HepG2 (cell line): ENCODE measurements at regions not wholly inside any gene's neighbourhood (a gene's known extent, or its start where the extent isn't known, plus 50 kb on each side); places are given as distances from the start of the nearest gene placed in this dataset.

Source experiments
- ATAC-seq: fragments of 200-7000 bp; cut with Tn5 transposase; 3 replicates; pipeline ENCODE4 v1.9.1; 2020; ENCODE audit warnings: mild to moderate bottlenecking, moderate library complexity
- BruUV-seq: library from RNA; stranded (reverse); fragments of 400-500 nt; replicated peaks from 2 replicates; lab custom pipeline; 2021; lab: Mats Ljungman, UMichigan
- CTCF ChIA-PET: fragments of 300-600 bp; formaldehyde crosslinking; extraction: SDS; loops from one replicate; lab custom pipeline; 2021; ENCODE audit warnings: low total read pairs, inconsistent platforms, low intra/inter-chr PET ratio; lab: Yijun Ruan, JAX
- POLR2A ChIA-PET: fragments of 350-600 bp; sonication (Branson Sonifier 250); formaldehyde crosslinking; loops from one replicate; lab custom pipeline; 2020; ENCODE audit warnings: antibody characterized with exemption, inconsistent platforms; lab: Yijun Ruan, JAX
- DNase-seq: peaks from one replicate; pipeline ENCODE4 v3.0.0-alpha.2; 2015; ENCODE audit warnings: low spot score
- FAIRE-seq: peaks from 3 replicates; lab custom pipeline; 2011; peaks lifted over from hg19 to GRCh38; lab: Jason Lieb, UNC
- H2AFZ ChIP-seq: one replicate; pipeline ENCODE4 v1.6.1; 2011; ENCODE audit warnings: low read length, inconsistent platforms
- H3K27ac ChIP-seq: fragments of 300-600 bp; 3 replicates; pipeline ENCODE4 v1.8.0; 2011; ENCODE audit warnings: mixed run types, mild to moderate bottlenecking, mixed read lengths, low read length, inconsistent platforms; ENCODE audit not compliant: insufficient read depth; ENCODE audit errors: extremely low read length
- H3K27me3 ChIP-seq, 2 experiments: fragments of 200-600 bp in 1 of 2; 2 replicates in 1 of 2; 3 replicates in 1 of 2; pipeline versions ENCODE4 v1.6.0 to v1.8.0; 2011; ENCODE audit warnings: low read length in 2 of 2, mild to moderate bottlenecking in 2 of 2, moderate library complexity in 2 of 2, inconsistent platforms in 1 of 2; ENCODE audit not compliant: insufficient read depth in 2 of 2, control insufficient read depth in 1 of 2
- H3K36me3 ChIP-seq, 2 experiments: fragments of 200-600 bp in 1 of 2; replicated peaks in 1 of 2; 2 replicates in 1 of 2; 3 replicates in 1 of 2; pipeline versions ENCODE4 v1.5.1 to v1.8.0; 2011; ENCODE audit warnings: low read length in 2 of 2, inconsistent platforms in 1 of 2; ENCODE audit not compliant: insufficient read depth in 2 of 2, control insufficient read depth in 1 of 2
- H3K4me1 ChIP-seq: 2 replicates; pipeline ENCODE4 v1.5.1; 2012; ENCODE audit warnings: low read length, inconsistent platforms; ENCODE audit not compliant: insufficient read depth
- H3K4me2 ChIP-seq: 2 replicates; pipeline ENCODE4 v1.6.0; 2011; ENCODE audit warnings: low read depth, low read length, inconsistent platforms
- H3K4me3 ChIP-seq, 3 experiments: fragments of 200-600 bp in 1 of 3; sonication (generic), shearing (Covaris generic) in 1 of 3; replicated peaks in 1 of 3; 2 replicates each; pipeline ENCODE4 v1.5.1; 2011 to 2016; ENCODE audit warnings: low read length in 3 of 3, inconsistent platforms in 2 of 3, low read depth in 2 of 3, mild to moderate bottlenecking in 2 of 3, control low read depth in 1 of 3, mixed read lengths in 1 of 3; ENCODE audit not compliant: insufficient read depth in 1 of 3
- H3K79me2 ChIP-seq: one replicate; pipeline ENCODE4 v1.6.1; 2011; ENCODE audit warnings: low read length, inconsistent platforms; ENCODE audit not compliant: insufficient read depth
- H3K9ac ChIP-seq: 2 replicates; pipeline ENCODE4 v1.6.0; 2011; ENCODE audit warnings: mild to moderate bottlenecking, low read depth, low read length, inconsistent platforms; ENCODE audit not compliant: insufficient read depth
- H3K9me3 ChIP-seq: 2 replicates; pipeline ENCODE4 v1.5.1; 2012; ENCODE audit warnings: mild to moderate bottlenecking, low read length
- H4K20me1 ChIP-seq: 2 replicates; pipeline ENCODE4 v1.6.0; 2011; ENCODE audit warnings: inconsistent platforms, mild to moderate bottlenecking, low read length, moderate library complexity; ENCODE audit not compliant: insufficient read depth
- CENPX ChIP-seq: sonication (generic); formaldehyde crosslinking; IDR thresholded peaks from 2 replicates; pipeline ENCODE4 v1.9.0; 2021; ENCODE audit warnings: mild to moderate bottlenecking, missing genetic modification reagents, moderate library complexity
- ELF3 ChIP-seq: IDR thresholded peaks from 2 replicates; pipeline ENCODE4 v1.6.1; 2016; ENCODE audit warnings: missing genetic modification reagents, missing compliant biosample characterization
- HES4 ChIP-seq: sonication (generic); formaldehyde crosslinking; IDR thresholded peaks from 2 replicates; pipeline ENCODE4 v1.9.0; 2021; ENCODE audit warnings: mild to moderate bottlenecking, missing genetic modification reagents, borderline replicate concordance
- KLF11 ChIP-seq: IDR thresholded peaks from 2 replicates; pipeline ENCODE4 v1.6.1; 2016; ENCODE audit warnings: missing compliant biosample characterization
- KLF16 ChIP-seq, 2 experiments: sonication (generic) in 1 of 2; formaldehyde crosslinking in 1 of 2; IDR thresholded peaks; 2 replicates each; pipeline versions ENCODE4 v1.6.1 to v1.8.0; 2016 to 2023; ENCODE audit warnings: missing genetic modification reagents in 2 of 2, missing compliant biosample characterization in 1 of 2
- MYNN ChIP-seq: sonication (generic); formaldehyde crosslinking; IDR thresholded peaks from 2 replicates; pipeline ENCODE4 v1.4.0; 2020; ENCODE audit warnings: mild to moderate bottlenecking, low read depth, missing genetic modification reagents
- PAXIP1 ChIP-seq: sonication (generic); formaldehyde crosslinking; conservative IDR thresholded peaks from 2 replicates; pipeline ENCODE4 v1.4.0; 2020; ENCODE audit warnings: mild to moderate bottlenecking, missing genetic modification reagents, moderate library complexity
- PBX2 ChIP-seq: IDR thresholded peaks from 2 replicates; pipeline ENCODE4 v1.6.1; 2016; ENCODE audit warnings: control low read depth
- POLR2AphosphoS5 ChIP-seq: IDR thresholded peaks from 2 replicates; pipeline ENCODE4 v1.6.1; 2012; ENCODE audit warnings: low read depth, low read length
- PRMT3 ChIP-seq: sonication (generic); formaldehyde crosslinking; IDR thresholded peaks from 2 replicates; pipeline ENCODE4 v1.8.1; 2022; ENCODE audit warnings: low read depth, mild to moderate bottlenecking, moderate library complexity, missing genetic modification reagents, borderline replicate concordance
- PTBP1 ChIP-seq: fragments of 200-400 bp; formaldehyde crosslinking; IDR thresholded peaks from 2 replicates; pipeline ENCODE4 v1.6.1; 2018; ENCODE audit warnings: low read length, low read depth; ENCODE audit not compliant: poor library complexity, severe bottlenecking
- REL ChIP-seq: sonication (generic); formaldehyde crosslinking; conservative IDR thresholded peaks from 2 replicates; pipeline ENCODE4 v1.8.0; 2022; ENCODE audit warnings: mild to moderate bottlenecking, missing genetic modification reagents, moderate library complexity
- SMAD9 ChIP-seq: sonication (generic); formaldehyde crosslinking; IDR thresholded peaks from 2 replicates; pipeline ENCODE4 v1.5.1; 2020; ENCODE audit warnings: mild to moderate bottlenecking, missing genetic modification reagents
- SNAI1 ChIP-seq: sonication (generic); formaldehyde crosslinking; IDR thresholded peaks from 2 replicates; pipeline ENCODE4 v1.5.0; 2020; ENCODE audit warnings: mild to moderate bottlenecking, missing genetic modification reagents, borderline replicate concordance
- ZNF160 ChIP-seq: sonication (generic); formaldehyde crosslinking; IDR thresholded peaks from 2 replicates; pipeline ENCODE4 v1.8.0; 2022; ENCODE audit warnings: mild to moderate bottlenecking, inconsistent platforms, missing genetic modification reagents
- ZNF446 ChIP-seq: sonication (generic); formaldehyde crosslinking; IDR thresholded peaks from 2 replicates; pipeline ENCODE4 v1.5.0; 2020; ENCODE audit warnings: mild to moderate bottlenecking, missing genetic modification reagents
- ZNF563 ChIP-seq: sonication (generic); formaldehyde crosslinking; IDR thresholded peaks from 2 replicates; pipeline ENCODE4 v1.8.0; 2022; ENCODE audit warnings: mild to moderate bottlenecking, moderate library complexity, missing genetic modification reagents
- ZNF775 ChIP-seq: sonication (generic); formaldehyde crosslinking; IDR thresholded peaks from 2 replicates; pipeline ENCODE4 v1.4.0; 2020; ENCODE audit warnings: missing genetic modification reagents, mild to moderate bottlenecking, moderate library complexity, borderline replicate concordance
- ZSCAN25 ChIP-seq: sonication (generic); formaldehyde crosslinking; IDR thresholded peaks from 2 replicates; pipeline ENCODE4 v1.8.0; 2022; ENCODE audit warnings: mild to moderate bottlenecking, missing genetic modification reagents
- WGBS: methylation state at CpG from one replicate; pipeline ENCODE4 v1.1.6; 2017; ENCODE audit warnings: low lambda C conversion rate; 5-methylcytosine and 5-hydroxymethylcytosine counted together
- in situ Hi-C: cut with HindIII; loops from 2 replicates; pipeline ENCODE4 v1.10.0; 2017; ENCODE audit warnings: low pct_unique_long_range_greater_than_20kb; ENCODE audit not compliant: extremely low pct_ligation_motif_present
- intact Hi-C: fragments of 100-400 bp; cut with micrococcal nuclease; formaldehyde crosslinking; loops from one replicate; pipeline ENCODE4 v1.10.0; 2022; ENCODE audit not compliant: unreplicated experiment
- TF ChIP-seq, protein P1 (sequence below): IDR thresholded peaks from 2 replicates; pipeline ENCODE4 v1.6.1; 2016; ENCODE audit warnings: mild to moderate bottlenecking

GRCh38 chrX:6666624-6667023, 131.7 kb upstream of the VCX3A start:
- in situ Hi-C loops = no loop called here
- Histone ChIP-seq H3K4me3 (no peak overlapping the region), H3K27me3 (no peaks in the 10 kb centered on the region), H3K36me3 (no peaks in the 10 kb centered on the region), H3K27ac (no peak overlapping the region), H3K4me1 (no peaks in the 10 kb centered on the region), H2AFZ (no peak overlapping the region), H3K4me2 (no peak overlapping the region), H4K20me1 (no peaks in the 10 kb centered on the region), H3K9me3 (peaks cover 6% of the 10 kb centered on the region; the same call in 1 of the 2 replicates), H3K9ac (no peak overlapping the region), H3K79me2 (no peaks in the 10 kb centered on the region)
- TF ChIP-seq ELF3 (no peak), ZSCAN25 (CRISPR knock-in tag) (no peak), PBX2 (CRISPR knock-in tag) (no peak), SMAD9 (CRISPR knock-in tag) (no peak), HES4 (CRISPR knock-in tag) (no peak), REL (no peak), POLR2AphosphoS5 (no peak), ZNF563 (no peak), PRMT3 (no peak), ZNF775 (CRISPR knock-in tag) (no peak), ZNF446 (CRISPR knock-in tag) (no peak), KLF16 (CRISPR knock-in tag; IDR thresholded peaks at IDR 0.05) (no peak), CENPX (CRISPR knock-in tag) (no peak), PTBP1 (no peak), KLF11 (no peak), SNAI1 (CRISPR knock-in tag) (no peak), ZNF160 (no peak), MYNN (CRISPR knock-in tag) (no peak), PAXIP1 (CRISPR knock-in tag) (no peak)
- TF ChIP-seq, protein P1, sequence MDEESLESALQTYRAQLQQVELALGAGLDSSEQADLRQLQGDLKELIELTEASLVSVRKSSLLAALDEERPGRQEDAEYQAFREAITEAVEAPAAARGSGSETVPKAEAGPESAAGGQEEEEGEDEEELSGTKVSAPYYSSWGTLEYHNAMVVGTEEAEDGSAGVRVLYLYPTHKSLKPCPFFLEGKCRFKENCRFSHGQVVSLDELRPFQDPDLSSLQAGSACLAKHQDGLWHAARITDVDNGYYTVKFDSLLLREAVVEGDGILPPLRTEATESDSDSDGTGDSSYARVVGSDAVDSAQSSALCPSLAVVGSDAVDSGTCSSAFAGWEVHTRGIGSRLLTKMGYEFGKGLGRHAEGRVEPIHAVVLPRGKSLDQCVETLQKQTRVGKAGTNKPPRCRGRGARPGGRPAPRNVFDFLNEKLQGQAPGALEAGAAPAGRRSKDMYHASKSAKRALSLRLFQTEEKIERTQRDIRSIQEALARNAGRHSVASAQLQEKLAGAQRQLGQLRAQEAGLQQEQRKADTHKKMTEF (CRISPR knock-in tag) = no peak
- POLR2A ChIA-PET = no interaction called here
- intact Hi-C loops = no loop called here
- ATAC-seq (no peak), DNase-seq (no peak), FAIRE-seq (no peak)
- 55% methylated on average over 2 of the region's 2 CpGs for WGBS
- CTCF ChIA-PET = no interaction called here
- no TSS peak for BruUV-seq
